Urinary bladder (tissue), 3 donors: ENCODE measurements at regions not wholly inside any gene's neighbourhood (a gene's known extent, or its start where the extent isn't known, plus 50 kb on each side); places are given as distances from the start of the nearest gene placed in this dataset.
A peak's percentile ranks its signal among the peaks of the same experiment; 100 is the strongest.

ENCODE experiments used
- DNase-seq: peaks from one replicate; pipeline ENCODE4 v3.0.0-alpha.2; 2015; ENCODE audit errors: extremely low spot score
- H3K27ac ChIP-seq: one replicate; pipeline ENCODE4 v1.5.1; 2013; ENCODE audit warnings: low read depth, mild to moderate bottlenecking, moderate library complexity
- H3K36me3 ChIP-seq: one replicate; pipeline ENCODE4 v1.6.1; 2013; ENCODE audit warnings: mild to moderate bottlenecking, moderate library complexity; ENCODE audit not compliant: insufficient read depth
- H3K4me1 ChIP-seq: one replicate; pipeline ENCODE4 v1.6.1; 2013; ENCODE audit warnings: mild to moderate bottlenecking, moderate library complexity; ENCODE audit not compliant: insufficient read depth
- H3K4me3 ChIP-seq: one replicate; pipeline ENCODE4 v1.5.1; 2013; ENCODE audit warnings: low read depth, low read length
- whole genome bisulfite sequencing: extraction: QIAGEN DNeasy Blood & Tissue Kit; methylation state at CpG from one replicate; pipeline ENCODE4 v1.1.7; 2013; 5-methylcytosine and 5-hydroxymethylcytosine counted together
- donor health status: healthy with polysubstance abuse.
- donor health status: healthy.

GRCh38 chr17:69900101-69900500 lies 174.9 kb upstream of the KCNJ16 start:
- DNase-seq: no peak
- Histone ChIP-seq H3K4me1 (no peaks in the 10 kb centered on the region), H3K4me3 (no peak overlapping the region), H3K36me3 (no peaks in the 10 kb centered on the region), H3K27ac (no peak overlapping the region)
- 97% methylated on average over 3 of the region's 3 CpGs for WGBS

GRCh38 chr17:69900829-69901228 lies 174.2 kb upstream of the KCNJ16 start:
- Histone ChIP-seq H3K27ac (no peak overlapping the region), H3K4me1 (no peaks in the 10 kb centered on the region), H3K4me3 (no peak overlapping the region), H3K36me3 (no peaks in the 10 kb centered on the region)
- 66% methylated on average over 8 of the region's 8 CpGs for WGBS
- DNase-seq: no peak

- Histone ChIP-seq H3K4me1 (no peaks in the 10 kb centered on the region), H3K27ac (no peak overlapping the region), H3K4me3 (no peak overlapping the region), H3K36me3 (no peaks in the 10 kb centered on the region)
- WGBS: 95% methylated on average over 4 of the region's 4 CpGs
- DNase-seq: no peak
These were observed 168.7 kb upstream of the KCNJ16 start for GRCh38 chr17:69906306-69906705.

GRCh38 chr17:69907132-69907847 lies 167.7 kb upstream of the KCNJ16 start:
- no peak for DNase-seq
- Histone ChIP-seq H3K36me3 (no peaks in the 10 kb centered on the region), H3K4me3 (no peak overlapping the region), H3K4me1 (no peaks in the 10 kb centered on the region), H3K27ac (no peak overlapping the region)
- 55% methylated on average over 11 of the region's 11 CpGs for WGBS

GRCh38 chr17:69908626-69909368 lies 166.2 kb upstream of the KCNJ16 start:
- Histone ChIP-seq H3K27ac (no peak overlapping the region), H3K4me1 (no peaks in the 10 kb centered on the region), H3K36me3 (no peaks in the 10 kb centered on the region), H3K4me3 (no peak overlapping the region)
- DNase-seq: no peak
- 69% methylated on average over 3 of the region's 3 CpGs for WGBS

- no peak overlapping the region for H3K4me3 ChIP-seq
- no peaks in the 10 kb centered on the region for H3K36me3 ChIP-seq
- no peaks in the 10 kb centered on the region for H3K4me1 ChIP-seq
- H3K27ac ChIP-seq: no peak overlapping the region
- DNase-seq: no peak
These were observed 165.6 kb upstream of the KCNJ16 start for GRCh38 chr17:69909389-69909788.

GRCh38 chr17:69912805-69913204 lies 162.2 kb upstream of the KCNJ16 start:
- WGBS: 40% methylated on average over 3 of the region's 3 CpGs
- no peak overlapping the region for H3K27ac ChIP-seq
- H3K4me1 ChIP-seq: no peaks in the 10 kb centered on the region
- H3K4me3 ChIP-seq: no peak overlapping the region
- DNase-seq: no peak
- H3K36me3 ChIP-seq: no peaks in the 10 kb centered on the region

GRCh38 chr17:69913216-69913615 lies 161.8 kb upstream of the KCNJ16 start:
- Histone ChIP-seq H3K4me3 (no peak overlapping the region), H3K4me1 (no peaks in the 10 kb centered on the region), H3K36me3 (no peaks in the 10 kb centered on the region), H3K27ac (no peak overlapping the region)
- WGBS: 33% methylated on average over 2 of the region's 2 CpGs
- peak; percentile 3 for DNase-seq

GRCh38 chr17:69913616-69914015 lies 161.4 kb upstream of the KCNJ16 start:
- DNase-seq: no peak
- Histone ChIP-seq H3K27ac (no peak overlapping the region), H3K4me1 (no peaks in the 10 kb centered on the region), H3K4me3 (no peak overlapping the region), H3K36me3 (no peaks in the 10 kb centered on the region)
- WGBS: 90% methylated on average over 2 of the region's 2 CpGs

GRCh38 chr17:69914520-69914919 lies 160.5 kb upstream of the KCNJ16 start:
- 93% methylated on average over 1 of the region's 1 CpG for WGBS
- no peaks in the 10 kb centered on the region for H3K4me1 ChIP-seq

GRCh38 chr17:69916761-69917160 lies 158.3 kb upstream of the KCNJ16 start:
- Histone ChIP-seq H3K27ac (no peak overlapping the region), H3K4me1 (no peaks in the 10 kb centered on the region), H3K36me3 (no peaks in the 10 kb centered on the region), H3K4me3 (no peak overlapping the region)
- WGBS: 91% methylated on average over 2 of the region's 2 CpGs
- DNase-seq: no peak

More at GRCh38 chr17:69914520-69914919, 160.5 kb upstream of the KCNJ16 start:
- no peaks in the 10 kb centered on the region for H3K36me3 ChIP-seq
- H3K27ac ChIP-seq: no peak overlapping the region
- DNase-seq: no peak
- no peak overlapping the region for H3K4me3 ChIP-seq

GRCh38 chr17:69918164-69918563 lies 156.9 kb upstream of the KCNJ16 start:
- DNase-seq: no peak
- no peaks in the 10 kb centered on the region for H3K4me1 ChIP-seq
- no peaks in the 10 kb centered on the region for H3K36me3 ChIP-seq
- H3K4me3 ChIP-seq: no peak overlapping the region
- H3K27ac ChIP-seq: no peak overlapping the region
- WGBS: 90% methylated on average over 4 of the region's 4 CpGs

GRCh38 chr17:69919789-69920188 lies 155.2 kb upstream of the KCNJ16 start:
- H3K36me3 ChIP-seq: no peaks in the 10 kb centered on the region
- H3K27ac ChIP-seq: no peak overlapping the region
- no peak overlapping the region for H3K4me3 ChIP-seq
- no peak for DNase-seq
- H3K4me1 ChIP-seq: no peaks in the 10 kb centered on the region
- WGBS: 97% methylated on average over 2 of the region's 2 CpGs

GRCh38 chr17:69921046-69921445 lies 154.0 kb upstream of the KCNJ16 start:
- DNase-seq: no peak
- no peaks in the 10 kb centered on the region for H3K4me1 ChIP-seq
- H3K36me3 ChIP-seq: no peaks in the 10 kb centered on the region
- no peak overlapping the region for H3K27ac ChIP-seq
- 90% methylated on average over 1 of the region's 1 CpG for WGBS
- no peak overlapping the region for H3K4me3 ChIP-seq
